Stimulated activated CD4-positive, alpha-beta T cell treated with anti-CD3 and anti-CD28 coated beads, TNF-alpha, amount 100 ng/mL, for 48 hours (primary cell): ENCODE measurements at regions not wholly inside any gene's neighbourhood (a gene's known extent, or its start where the extent isn't known, plus 50 kb on each side); places are given as distances from the start of the nearest gene placed in this dataset.
"Not testable (repeated sequence)": the region's sequence is repeated elsewhere in the genome, so short reads cannot be mapped to it uniquely, and the experiment has no call there.

Experiments used
- DNase-seq, 3 donors: peaks; one replicate each; pipeline ENCODE4 v3.0.0-alpha.2; 2020; ENCODE audit warnings: low read depth in 3 of 3

DNA sequence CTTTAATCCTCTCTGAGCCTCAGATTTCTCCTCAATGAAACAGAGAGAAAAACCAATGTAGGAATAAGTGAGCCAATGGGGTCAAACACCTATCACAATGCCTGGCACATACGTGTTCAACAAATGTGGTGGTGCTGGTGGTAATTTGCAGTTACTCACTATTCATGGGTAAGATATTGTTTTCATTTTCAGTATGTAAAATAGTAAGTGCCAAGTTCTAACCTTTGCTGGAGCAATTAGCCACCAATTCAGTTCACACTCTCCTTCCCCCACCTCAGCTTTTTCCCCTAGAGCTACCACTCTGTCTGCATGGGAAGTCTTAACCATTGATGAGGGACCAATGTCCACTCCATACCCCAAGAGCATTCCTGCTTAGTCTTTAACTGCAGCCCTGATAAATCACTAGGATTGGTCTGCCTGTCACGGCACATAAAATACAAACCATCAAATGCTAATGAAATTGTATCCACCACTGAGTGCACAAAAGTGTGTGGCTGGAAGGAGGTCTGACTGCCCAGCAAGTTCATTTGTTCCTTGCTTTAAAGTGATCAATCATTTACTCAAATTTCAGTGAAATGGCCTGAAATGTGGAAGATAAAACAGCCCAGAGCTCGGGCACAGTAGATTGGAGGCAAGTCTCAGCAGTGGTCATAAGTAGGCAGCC is 187.4 kb upstream of the API5 start:
- DNase-seq, result no peak

DNA sequence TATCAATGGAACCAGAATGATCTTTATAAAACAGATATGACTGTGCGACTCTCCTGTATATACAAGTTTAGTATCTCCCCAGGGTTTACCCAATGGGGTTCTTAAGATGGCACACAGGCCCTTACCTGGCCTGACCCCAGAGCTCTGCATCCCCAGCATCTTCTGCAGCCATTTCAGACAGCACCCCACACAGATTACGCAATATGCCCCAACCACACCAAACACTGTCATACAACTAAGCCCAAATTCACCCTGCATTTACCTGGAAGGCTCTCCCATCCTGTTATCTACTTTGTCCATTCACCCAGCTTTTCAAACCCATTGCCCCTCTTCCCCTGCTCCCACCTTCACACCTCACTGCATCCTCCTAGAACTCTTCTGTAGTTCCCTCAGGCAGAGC is 182.5 kb upstream of the API5 start:
- no peak for DNase-seq

DNA sequence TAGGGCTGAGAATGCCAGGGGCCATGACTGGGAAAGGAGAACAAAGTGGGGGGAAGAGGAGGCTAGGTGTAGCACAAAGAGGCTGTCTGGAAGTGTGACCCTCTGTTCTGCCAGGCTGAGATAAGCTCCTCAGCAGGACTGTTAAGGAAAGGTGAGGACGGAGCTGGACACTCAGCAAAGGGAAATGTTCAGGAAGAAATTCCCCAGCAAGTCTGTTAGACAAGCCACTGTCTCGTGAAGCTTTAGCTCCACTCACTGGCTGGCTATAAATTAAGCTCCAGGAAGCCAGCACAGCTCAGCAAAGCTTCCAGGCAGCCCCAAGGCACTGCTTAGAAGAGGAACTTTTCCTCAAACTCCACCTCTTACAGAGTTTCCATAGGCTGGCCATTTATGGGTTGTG is 181.2 kb upstream of the API5 start:
- DNase-seq, result no peak

DNA sequence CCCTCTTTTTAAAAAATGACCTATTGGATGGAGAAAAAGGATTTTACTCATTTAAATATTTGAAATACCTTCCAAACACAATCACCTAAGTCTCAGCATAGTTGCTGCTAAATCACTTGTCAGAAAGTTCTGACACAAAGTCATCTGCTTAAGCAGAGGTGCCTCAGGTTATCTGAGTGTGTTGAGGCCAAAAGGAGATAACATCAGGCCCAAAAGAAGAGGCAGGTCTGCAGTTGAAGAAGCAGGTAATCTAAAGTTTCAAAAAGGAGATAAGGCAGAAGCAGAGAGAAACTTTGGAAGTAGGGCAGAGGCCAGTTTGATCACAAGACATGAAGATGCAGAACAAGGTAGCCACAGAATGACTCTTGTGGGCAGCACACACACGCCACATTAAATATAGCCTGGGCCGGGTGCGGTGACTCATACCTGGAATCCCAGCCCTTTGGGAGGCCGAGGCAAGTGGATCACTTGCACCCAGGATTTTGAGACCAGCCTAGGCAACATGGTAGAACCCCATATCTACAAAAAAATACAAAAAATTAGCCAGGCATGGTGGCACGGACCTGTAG is 175.7 kb upstream of the API5 start:
- DNase-seq, result no peak

DNA sequence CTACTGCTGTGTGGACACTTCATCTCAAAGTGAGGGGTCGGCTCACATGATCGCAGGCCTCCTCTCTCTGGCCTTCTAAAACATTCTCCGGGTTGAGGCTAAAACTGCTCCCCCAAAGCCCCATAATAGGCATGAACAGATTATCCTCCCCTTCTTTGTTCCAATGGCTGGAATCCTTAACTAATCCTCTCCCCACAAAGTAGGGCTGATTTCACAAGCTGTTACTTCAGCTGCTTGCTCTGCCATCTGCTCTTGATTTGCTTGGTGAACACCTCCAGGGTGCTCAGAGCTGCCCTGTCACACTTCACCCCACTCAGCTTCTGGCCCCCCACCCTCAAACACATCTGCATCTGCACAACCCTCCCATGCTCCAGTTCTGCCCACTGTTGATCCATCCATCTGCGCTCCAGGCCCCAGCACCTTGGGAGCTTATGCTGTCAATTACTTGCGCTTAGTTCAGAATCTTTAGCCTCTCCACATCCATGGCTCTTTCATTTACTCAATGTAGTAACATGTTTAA is 173.1 kb upstream of the API5 start:
- DNase-seq, result no peak

DNA sequence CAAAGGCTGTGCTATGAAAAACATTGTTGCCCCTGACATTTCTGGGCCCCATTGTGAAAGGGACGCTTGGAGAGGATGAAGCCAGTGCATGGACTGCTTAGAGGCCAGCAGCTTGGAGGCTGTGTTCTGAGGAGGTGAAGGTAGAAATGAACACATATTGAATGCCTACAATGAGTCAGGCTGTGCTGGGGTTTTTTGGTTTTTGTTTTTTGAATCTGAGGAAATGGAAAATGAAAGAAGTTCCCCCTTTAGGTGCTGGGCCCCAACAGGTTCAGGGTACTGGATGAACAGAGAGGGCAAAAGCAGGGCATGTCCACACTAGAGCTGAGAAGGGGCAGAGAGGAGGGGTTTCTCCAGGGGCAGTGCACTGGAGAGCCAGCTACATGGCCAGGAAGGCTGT is 166.1 kb upstream of the API5 start:
- DNase-seq, result no peak

DNA sequence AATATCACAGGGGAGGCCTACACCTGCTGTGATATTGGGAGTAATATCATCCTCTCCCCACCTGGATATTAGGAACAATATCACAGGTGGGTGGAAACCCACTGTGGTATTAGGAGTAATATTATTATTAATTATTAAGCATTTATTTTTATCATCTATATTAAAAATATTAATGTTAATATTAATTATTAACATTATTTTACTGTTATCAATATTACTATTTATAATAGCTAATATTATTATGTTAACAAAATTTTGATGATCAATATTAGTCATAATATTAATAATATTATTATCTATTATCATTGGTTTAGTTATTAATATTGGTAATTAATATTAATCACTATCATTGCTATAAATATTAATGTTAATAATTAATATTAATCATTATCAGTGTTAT is 161.1 kb upstream of the API5 start:
- no peak for DNase-seq

DNA sequence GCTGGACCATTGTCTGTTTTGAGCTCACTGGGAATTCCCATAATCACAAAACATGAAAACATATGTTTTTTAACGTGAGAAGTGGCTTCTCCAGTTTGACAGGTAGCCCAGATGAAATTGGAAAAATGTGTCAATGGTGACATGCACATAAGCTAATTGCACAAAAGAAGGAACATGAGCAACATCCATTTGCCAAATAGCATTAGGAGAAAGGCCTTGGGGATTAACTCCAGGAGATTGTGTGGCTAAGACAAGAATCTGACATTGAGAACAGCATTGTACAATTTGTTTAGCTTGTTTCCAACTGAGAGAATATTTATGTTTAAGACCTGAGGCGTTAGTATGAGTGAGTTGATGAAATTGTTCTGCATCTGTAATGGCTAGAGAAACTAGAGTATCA is 147.0 kb upstream of the API5 start:
- no peak for DNase-seq

DNA sequence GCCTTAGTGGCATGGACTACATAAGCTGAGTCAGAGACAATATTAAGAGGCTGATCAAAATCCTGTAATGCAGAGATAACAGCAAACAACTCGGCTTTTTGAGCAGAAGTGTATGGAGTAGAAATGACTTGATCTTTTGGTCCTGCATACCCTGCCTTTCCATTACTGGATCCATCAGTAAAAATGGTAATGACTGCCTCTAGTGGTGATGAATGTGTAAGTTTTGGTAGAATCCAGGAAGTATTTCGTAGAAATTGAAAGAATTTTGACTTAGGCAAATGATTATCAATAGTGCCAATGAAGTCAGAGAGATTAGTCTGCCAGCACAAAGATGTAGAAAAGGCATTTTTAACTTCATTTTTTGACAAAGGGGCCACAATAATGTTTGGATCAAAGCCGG is 146.4 kb upstream of the API5 start:
- DNase-seq, result not testable (repeated sequence)

DNA sequence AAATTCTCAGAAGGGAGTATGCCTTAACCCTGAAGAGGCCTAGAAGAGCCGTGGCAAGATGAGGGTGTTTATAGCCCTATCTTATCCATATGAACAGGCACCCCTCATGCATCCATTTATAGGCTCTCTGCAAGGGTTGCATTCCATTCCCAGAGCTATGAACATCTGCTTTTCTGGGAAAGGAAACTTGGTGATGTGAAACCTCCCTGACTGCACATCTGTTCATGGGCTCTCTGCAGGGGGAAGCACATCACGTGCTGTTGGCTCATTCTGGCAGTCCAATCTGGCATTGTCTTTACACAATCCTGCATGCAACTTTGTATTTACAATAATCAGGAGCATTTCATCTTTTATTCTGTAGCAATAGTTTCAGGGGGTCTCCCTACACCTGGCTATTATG is 143.6 kb upstream of the API5 start:
- DNase-seq, result not testable (repeated sequence)

DNA sequence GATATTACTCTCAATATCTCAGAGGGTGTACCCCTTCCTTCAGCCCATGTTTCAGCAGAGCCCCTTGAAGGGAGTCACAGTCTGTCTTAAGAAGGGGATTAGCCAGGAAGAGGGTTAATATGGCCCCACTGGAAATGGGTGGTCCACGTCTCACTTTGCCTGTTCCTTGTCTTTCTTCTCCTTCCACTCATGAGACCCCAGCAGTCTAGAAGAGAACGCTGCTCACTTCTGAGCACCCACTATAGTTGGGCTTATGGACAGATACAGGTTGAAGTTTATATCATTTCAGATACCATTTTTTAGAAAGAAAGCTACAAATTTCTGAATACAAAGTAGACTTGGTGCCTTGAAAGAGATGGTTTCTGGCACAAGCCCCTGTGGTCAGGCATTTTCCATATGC is 139.3 kb upstream of the API5 start:
- no peak for DNase-seq

DNA sequence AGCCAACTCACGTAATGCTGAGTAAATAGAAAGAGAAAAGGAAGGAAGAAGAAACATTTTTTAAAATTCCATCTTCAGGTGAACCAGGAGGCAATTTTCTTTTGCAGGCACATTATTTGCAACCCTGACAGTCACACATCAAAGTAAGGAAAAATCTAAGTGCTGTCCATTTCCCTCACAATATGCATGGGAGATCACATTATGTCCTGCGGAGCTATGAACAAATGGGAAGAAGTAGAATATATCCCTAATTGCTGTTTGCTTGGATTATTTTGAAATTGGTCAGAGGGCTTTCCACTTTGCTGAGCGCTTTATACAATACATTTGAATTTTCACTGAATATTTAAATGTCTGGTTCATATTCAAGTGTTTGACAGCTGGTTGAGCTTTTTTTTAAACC is 133.8 kb upstream of the API5 start:
- DNase-seq, result no peak

DNA sequence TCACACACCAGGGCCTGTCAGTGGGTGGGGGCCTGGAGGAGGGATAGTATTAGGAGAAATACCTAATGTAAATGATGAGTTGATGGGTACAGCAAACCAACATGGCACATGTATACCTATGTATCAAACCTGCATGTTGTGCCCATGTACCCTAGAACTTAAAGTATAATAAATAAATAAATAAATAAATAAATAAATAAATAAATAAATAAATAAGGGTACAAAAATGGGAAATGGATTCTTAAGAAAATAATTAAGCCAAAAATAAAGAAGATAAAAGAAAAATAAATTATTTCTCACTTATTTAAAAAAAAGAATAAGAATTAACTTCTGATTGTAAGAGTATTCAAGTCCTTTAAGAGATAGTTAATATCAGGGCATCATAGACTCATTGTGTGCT is 117.3 kb upstream of the API5 start:
- DNase-seq, result not testable (repeated sequence)

DNA sequence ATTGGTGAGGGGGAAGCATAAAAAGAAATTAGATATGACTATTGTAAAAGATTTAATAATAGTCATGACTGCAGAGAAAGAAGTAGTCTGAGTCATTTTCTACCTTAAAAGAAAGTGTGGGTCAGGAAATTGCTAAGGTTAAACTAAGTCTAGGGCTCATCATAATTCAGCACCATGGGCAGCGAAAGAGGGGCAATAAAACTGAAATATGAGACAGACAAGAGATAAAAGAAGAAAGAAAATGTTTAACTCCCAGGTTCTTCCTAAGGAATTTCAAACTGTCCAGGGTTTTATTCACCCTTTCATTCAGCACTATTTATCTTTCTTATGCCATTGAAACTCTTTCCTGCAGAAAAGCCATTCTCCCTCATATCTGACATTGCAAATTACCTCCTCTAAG is 114.4 kb upstream of the API5 start:
- no peak for DNase-seq

DNA sequence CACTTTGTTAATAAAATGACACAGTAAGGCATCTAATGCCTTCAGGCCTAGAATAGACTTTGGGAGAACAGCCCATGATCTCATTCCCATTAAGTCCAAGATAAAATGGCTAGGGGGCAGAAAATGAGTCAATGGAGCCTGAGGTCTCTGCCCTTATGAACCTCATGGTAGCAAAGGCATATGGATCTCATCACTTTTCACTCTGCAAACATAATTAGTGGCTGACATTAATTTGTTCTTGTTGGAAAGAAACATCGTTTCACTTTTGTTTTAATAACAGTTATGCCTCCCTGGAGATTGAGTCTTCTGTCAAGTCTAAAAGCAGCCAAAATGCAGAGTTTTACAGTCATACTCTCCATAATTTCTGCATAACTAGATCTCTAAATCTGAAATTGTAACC is 111.8 kb upstream of the API5 start:
- no peak for DNase-seq

DNA sequence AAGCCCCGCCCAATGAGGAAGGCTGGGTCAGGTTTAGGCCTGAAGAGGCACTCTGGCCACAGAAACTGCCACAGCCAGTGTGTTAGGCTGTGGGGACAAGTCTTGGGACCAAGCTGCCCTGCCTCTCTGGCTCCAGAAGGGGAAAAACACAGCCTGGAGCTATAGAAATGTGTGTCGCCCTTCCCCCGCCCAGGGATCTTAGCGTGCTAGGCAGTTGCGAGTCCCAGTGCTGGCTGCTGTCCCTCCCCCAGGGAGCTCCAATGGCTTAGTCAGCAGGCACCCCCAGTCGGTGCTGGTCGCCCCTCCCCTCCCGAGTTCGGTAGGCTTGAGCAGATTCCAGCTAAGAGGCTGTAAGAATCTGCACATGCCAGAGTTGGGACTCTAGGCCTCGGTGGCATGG is 99.5 kb upstream of the API5 start:
- DNase-seq, result no peak

DNA sequence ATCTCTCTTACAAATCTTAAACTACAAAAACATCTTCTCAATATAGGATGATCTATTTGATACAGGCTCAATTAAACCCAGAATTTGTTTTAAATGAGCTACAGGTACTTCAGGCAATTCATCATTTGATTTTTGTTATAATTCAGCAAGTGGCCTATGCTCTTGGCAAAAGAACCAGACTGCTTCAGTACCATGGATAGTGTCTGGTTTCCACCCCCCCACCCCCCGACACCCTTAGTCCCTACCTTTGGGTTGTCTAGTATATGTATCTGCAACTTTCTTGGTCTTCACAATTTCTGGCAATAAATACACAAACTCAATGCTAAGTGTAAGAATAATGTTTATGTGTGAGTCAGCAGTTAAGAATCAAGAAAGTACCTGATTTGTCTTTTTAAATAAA is 97.3 kb upstream of the API5 start:
- DNase-seq, result no peak

DNA sequence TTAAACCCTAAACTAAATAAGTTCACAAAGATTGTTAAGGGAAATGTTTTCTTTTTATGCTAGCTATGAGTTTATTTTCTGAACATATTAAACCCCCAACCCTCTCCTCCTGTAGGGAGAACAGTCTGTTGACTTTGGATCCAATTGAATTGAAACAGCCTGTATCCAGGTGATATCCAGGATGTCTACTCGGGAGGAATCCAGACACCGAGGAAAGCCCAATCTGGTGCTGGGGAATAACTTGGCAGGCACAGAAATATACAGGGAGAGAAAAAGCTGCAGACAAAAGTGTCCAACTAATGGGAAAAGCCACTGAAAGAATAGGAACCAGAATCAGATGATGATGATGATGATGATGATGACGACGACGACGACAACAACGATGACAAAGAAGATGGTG is 93.9 kb upstream of the API5 start:
- DNase-seq, result no peak

DNA sequence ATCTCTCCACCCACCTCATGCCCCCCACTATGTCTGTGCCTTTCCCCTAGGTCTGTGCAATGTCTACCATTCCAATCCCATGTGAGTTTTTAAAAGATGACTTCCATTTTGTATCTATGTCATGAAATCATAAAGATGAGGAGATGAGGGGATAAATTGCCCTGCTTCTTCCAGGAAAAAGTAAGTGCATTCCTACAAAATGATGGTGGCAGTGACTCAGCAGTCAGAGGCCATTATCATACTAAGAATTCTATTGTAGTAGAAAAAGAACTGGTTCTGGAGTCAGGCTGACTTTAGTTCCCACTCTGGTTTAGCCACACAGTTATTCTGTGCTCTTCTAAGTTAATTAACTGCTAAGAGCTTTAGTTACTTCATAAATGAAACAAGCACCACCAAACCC is 89.6 kb upstream of the API5 start:
- no peak for DNase-seq

DNA sequence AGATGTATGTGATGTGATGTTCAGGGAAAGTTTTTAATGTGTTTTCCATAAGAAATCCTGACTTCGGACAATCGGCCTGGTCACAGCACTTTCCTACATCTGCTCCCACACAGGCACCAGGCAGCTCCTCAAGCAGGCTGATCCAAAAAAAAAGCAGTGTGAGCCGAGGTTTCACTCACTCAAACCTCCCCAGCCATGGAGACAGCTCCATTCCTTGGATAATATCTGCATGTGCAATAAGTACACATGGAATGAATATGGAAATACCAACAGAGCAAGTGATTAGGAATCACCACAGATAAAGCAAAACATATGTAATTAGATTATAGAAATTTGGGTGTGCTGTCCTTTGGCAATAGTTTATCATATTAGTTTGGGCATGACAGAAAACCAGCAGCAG is 88.8 kb upstream of the API5 start:
- DNase-seq, result no peak

DNA sequence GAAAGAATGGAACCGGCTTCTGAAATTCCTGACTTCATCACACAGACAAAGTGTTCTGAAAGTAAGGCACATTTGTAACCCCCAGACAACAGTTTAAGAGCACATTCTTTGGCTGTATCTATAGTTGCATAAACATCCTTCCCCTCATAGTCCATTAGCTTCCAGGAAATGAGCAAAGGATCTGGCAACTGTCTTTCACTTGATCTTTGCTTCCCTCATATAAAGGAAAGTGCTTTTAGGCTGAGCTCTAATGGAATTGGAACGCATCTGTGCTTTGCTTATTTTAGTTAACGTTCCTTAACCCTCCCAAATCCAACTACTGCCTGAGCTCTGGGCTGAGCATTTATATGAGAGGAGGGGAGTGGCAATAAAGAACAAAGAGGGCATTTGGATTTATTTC is 76.9 kb upstream of the API5 start:
- DNase-seq, result no peak

DNA sequence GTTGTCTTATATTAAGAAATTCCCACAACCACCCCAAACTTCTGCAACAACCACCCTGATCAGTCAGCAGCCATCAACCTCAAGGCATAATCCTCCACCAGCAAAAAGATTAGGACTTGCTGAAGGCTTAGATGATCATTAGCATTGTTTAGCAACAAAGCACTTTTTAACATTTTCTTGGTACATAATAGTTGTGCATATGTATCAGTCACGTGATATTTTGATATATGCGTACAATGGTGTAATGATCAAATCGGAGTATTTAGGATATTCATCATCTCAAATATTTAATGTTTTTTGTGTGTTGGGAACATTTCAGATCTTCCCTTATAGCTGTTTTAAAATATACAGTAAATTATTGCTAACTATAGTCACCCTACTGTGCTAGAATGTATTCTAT is 73.5 kb upstream of the API5 start:
- DNase-seq, result no peak

DNA sequence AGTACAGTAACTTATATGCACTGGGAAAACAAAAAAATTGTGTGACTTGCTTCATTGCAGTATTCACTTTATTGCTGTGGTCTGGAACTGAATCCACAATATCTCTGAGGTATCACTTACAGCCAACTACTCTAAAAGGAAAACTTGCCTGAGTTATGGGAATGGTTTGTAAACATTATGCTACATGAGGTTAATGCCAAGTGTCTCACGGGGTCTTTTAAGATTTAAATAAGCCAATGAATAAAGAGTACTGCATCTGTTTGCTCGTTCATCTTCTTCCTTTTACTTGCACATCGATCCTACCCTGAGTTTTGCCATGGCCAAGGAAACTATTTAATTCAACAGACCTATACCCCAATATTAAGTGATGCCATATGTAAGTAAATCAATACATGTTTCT is 72.0 kb upstream of the API5 start:
- DNase-seq, result no peak

DNA sequence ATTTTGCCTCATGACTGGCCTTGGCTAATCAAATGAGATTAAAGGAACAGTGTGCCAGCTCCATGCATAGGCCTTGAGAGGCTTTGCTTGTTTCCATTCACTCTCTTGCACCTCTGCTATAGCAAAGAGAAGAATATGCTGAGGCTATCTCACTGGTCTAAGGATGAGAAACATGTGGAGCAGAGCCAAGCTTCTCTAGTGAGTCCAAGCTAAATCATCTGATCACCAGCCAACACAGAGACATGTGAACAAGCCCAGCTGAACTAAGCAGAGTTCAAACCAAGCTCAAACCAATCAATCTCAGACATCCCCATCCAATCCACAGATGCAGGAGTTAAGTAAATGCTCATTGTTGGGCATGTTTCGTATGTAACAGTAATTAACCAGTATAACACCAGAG is 69.4 kb upstream of the API5 start:
- no peak for DNase-seq
